ENCODE measurements at regions not wholly inside any gene's neighbourhood (a gene's known extent, or its start where the extent isn't known, plus 50 kb on each side); places are given as distances from the start of the nearest gene placed in this dataset.

- no peak for TF ChIP-seq CTCF (IDR thresholded peaks at IDR 0.05; ENCODE audit: low read depth, low read length)
- no peak for TF ChIP-seq POLR2A (IDR thresholded peaks at IDR 0.05; ENCODE audit: extremely low read depth, insufficient read length)
- TF ChIP-seq MAX (IDR thresholded peaks at IDR 0.05; ENCODE audit: low read depth, low read length), result no peak
- no peak for TF ChIP-seq MYC (IDR thresholded peaks at IDR 0.05; ENCODE audit: low read depth, low read length)
Measured at GRCh38 chr1:105180789-105181188, 1431.1 kb downstream of the AMY1C start.
